SIG-M5 treated with dmso at 0.1 percent for 504 hours (cell line): ENCODE measurements at regions not wholly inside any gene's neighbourhood (a gene's known extent, or its start where the extent isn't known, plus 50 kb on each side); places are given as distances from the start of the nearest gene placed in this dataset.

ENCODE experiments used
- DNase-seq: peaks from one replicate; lab custom pipeline; 2025; ENCODE audit not compliant: unreplicated experiment; lab: John Stamatoyannopoulos, UW

- no peak for DNase-seq
Measured at GRCh38 chr16:55949518-55949917, 74.3 kb upstream of the CES5A start.

- no peak for DNase-seq
Measured at GRCh38 chr16:55948230-55948629, 73.1 kb upstream of the CES5A start.

GRCh38 chr16:55947366-55947765 lies 72.2 kb upstream of the CES5A start:
- no peak for DNase-seq

GRCh38 chr16:55944377-55944802 lies 69.2 kb upstream of the CES5A start:
- peak; percentile 8 for DNase-seq

GRCh38 chr16:55943267-55943666 lies 68.1 kb upstream of the CES5A start:
- DNase-seq, result no peak

GRCh38 chr16:55942821-55943220 lies 67.6 kb upstream of the CES5A start:
- DNase-seq, result no peak

- no peak for DNase-seq
Measured at GRCh38 chr16:55941552-55941951, 66.4 kb upstream of the CES5A start.

- DNase-seq, result no peak
Measured at GRCh38 chr16:55938126-55938525, 63.0 kb upstream of the CES5A start.

- no peak for DNase-seq
Measured at GRCh38 chr16:55933038-55933437, 57.9 kb upstream of the CES5A start.

- DNase-seq, result no peak
Measured at GRCh38 chr16:55930036-55930435, 54.9 kb upstream of the CES5A start.

GRCh38 chr16:55929181-55929580 lies 54.0 kb upstream of the CES5A start:
- DNase-seq, result no peak

- no peak for DNase-seq
Measured at GRCh38 chr16:55925242-55925641, 50.1 kb upstream of the CES5A start.
